Prostate gland (tissue), 2 donors: ENCODE measurements at regions not wholly inside any gene's neighbourhood (a gene's known extent, or its start where the extent isn't known, plus 50 kb on each side); places are given as distances from the start of the nearest gene placed in this dataset.

Experiments used
- DNase-seq: peaks from one replicate; pipeline ENCODE4 v3.0.0-alpha.2; 2019; ENCODE audit warnings: low spot score
- H3K27ac ChIP-seq, 2 donors: fragments of 200-600 bp; sonication (generic); 2 replicates each; pipeline ENCODE4 v1.5.1; 2017 to 2019
- H3K27me3 ChIP-seq: fragments of 200-600 bp; sonication (generic); replicated peaks from 2 replicates; pipeline ENCODE4 v1.5.1; 2019; ENCODE audit not compliant: insufficient read depth
- H3K36me3 ChIP-seq, 2 donors: fragments of 200-600 bp; sonication (generic); 1 replicate in 1 of 2; 2 replicates in 1 of 2; pipeline versions ENCODE4 v1.5.1 to v1.8.1; 2017 to 2019
- H3K4me1 ChIP-seq: fragments of 200-600 bp; sonication (generic); replicated peaks from 2 replicates; pipeline ENCODE4 v1.5.1; 2019
- H3K4me3 ChIP-seq, 2 donors: fragments of 200-600 bp; sonication (generic); 2 replicates each; pipeline ENCODE4 v1.5.1; 2017 to 2019
- H3K9me3 ChIP-seq: fragments of 200-600 bp; sonication (generic); 2 replicates; pipeline ENCODE4 v1.5.1; 2017
- CTCF ChIP-seq, 4 experiments: fragments of 200-600 bp in 2 of 4; fragments of 450-650 bp in 2 of 4; sonication (generic) in 2 of 4; IDR thresholded peaks; 1 replicate in 3 of 4; 2 replicates in 1 of 4; pipeline ENCODE4 v1.5.1; 2016 to 2019; ENCODE audit warnings: antibody characterized with exemption in 4 of 4, mild to moderate bottlenecking in 2 of 4, moderate library complexity in 2 of 4
- POLR2A ChIP-seq: fragments of 450-650 bp; IDR thresholded peaks from one replicate; pipeline ENCODE4 v1.6.1; 2016; ENCODE audit warnings: antibody characterized with exemption, mild to moderate bottlenecking
- POLR2AphosphoS5 ChIP-seq: sonication (generic); formaldehyde crosslinking; IDR thresholded peaks from one replicate; pipeline ENCODE4 v1.6.1; 2017; ENCODE audit warnings: antibody characterized with exemption
- WGBS: methylation state at CpG from one replicate; pipeline ENCODE4 v1.1.5; 2018; 5-methylcytosine and 5-hydroxymethylcytosine counted together
- intact Hi-C: fragments of 100-400 bp; cut with DNase I; formaldehyde crosslinking; loops from one replicate; pipeline ENCODE4 v1.14.2; 2022

DNA sequence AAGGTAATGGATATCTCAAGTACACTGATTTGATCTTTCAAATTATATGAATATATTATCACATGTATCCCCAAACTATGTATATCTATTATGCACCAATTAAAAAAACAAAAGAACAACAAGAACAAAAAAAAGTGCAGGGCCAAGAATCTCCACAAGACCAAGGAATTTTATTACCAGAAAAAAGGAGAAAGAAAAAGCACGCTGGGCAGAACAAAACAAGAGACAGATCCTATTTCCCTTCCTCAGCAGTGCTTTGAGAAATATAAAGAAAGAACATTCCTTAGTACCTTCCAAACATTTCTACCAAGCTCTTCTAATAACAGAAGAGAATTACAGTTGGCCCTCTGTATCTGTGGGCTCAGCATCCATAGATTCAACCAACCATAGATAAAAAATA lies 144.7 kb upstream of the CREB1 start:
- H3K4me3 ChIP-seq: no peak overlapping the region
- TF ChIP-seq POLR2AphosphoS5: no peak
- TF ChIP-seq POLR2A: no peak
- no peak for TF ChIP-seq CTCF (IDR thresholded peaks at IDR 0.05)
- H3K27me3 ChIP-seq: no peaks in the 10 kb centered on the region
- no peak overlapping the region for H3K27ac ChIP-seq
- no peaks in the 10 kb centered on the region for H3K36me3 ChIP-seq
- 31% methylated on average over 1 of the region's 1 CpG for WGBS
- intact Hi-C loops: no loop called here
- H3K9me3 ChIP-seq: no peaks in the 10 kb centered on the region
- H3K4me1 ChIP-seq: no peaks in the 10 kb centered on the region
- DNase-seq: no peak

DNA sequence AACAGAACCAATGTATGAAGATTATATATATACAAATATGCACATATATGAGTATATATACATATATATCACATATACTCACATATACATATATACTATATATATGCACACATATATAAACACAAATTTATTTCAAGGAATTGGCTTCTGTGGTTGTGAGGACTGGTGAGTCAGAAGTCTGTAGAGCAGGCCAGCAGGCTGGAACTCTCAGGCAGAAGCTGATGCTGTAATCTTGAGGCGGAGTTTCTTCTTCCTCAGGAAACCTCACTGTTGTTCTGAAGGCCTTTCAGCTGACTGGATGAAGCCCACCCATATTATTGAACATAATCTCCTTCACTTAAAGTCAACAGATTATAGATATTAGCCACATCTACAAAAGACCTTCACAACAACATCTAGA lies 143.9 kb upstream of the CREB1 start:
- no peak for DNase-seq
- Histone ChIP-seq H3K27me3 (no peaks in the 10 kb centered on the region), H3K9me3 (no peaks in the 10 kb centered on the region), H3K4me3 (no peak overlapping the region), H3K27ac (no peak overlapping the region), H3K36me3 (no peaks in the 10 kb centered on the region), H3K4me1 (no peaks in the 10 kb centered on the region)
- intact Hi-C loops: no loop called here
- no peak for TF ChIP-seq POLR2AphosphoS5
- no peak for TF ChIP-seq CTCF (IDR thresholded peaks at IDR 0.05)
- TF ChIP-seq POLR2A: no peak
- WGBS: 93% methylated on average over 1 of the region's 1 CpG

DNA sequence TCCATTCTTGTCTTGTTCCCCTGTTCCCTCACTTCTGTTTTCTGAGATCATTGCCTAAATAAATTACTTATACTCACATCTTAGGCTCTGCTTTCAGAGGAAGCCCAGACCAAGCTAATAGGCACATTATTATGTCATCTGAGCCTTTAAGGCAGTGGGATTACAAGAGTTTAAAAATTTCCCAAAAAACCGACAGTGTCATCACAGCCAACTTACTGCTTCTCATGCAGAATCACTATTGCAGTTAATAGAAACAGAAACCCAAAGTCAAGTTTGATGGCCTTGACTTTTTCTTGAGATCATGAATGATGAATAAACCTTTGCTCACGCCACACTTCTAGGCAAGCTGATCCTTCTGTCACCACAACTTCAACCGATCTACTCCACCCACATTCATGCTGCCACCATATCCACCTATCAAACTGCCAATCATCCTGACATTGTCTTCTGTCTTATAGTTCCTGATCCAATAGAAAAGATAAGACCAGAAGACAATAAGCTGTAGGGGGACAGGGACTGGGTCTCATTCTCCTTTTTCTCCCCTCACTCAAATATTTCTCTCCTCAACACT lies 142.7 kb upstream of the CREB1 start:
- Histone ChIP-seq H3K27ac (no peak overlapping the region), H3K4me1 (no peaks in the 10 kb centered on the region), H3K27me3 (no peaks in the 10 kb centered on the region), H3K36me3 (no peaks in the 10 kb centered on the region), H3K9me3 (no peaks in the 10 kb centered on the region), H3K4me3 (no peak overlapping the region)
- intact Hi-C loops: no loop called here
- TF ChIP-seq POLR2AphosphoS5 (no peak), POLR2A (no peak), CTCF (IDR thresholded peaks at IDR 0.05) (no peak)
- 86% methylated on average over 3 of the region's 3 CpGs for WGBS
- no peak for DNase-seq

- 47% methylated on average over 4 of the region's 4 CpGs for WGBS
- Histone ChIP-seq H3K36me3 (no peaks in the 10 kb centered on the region), H3K27me3 (no peaks in the 10 kb centered on the region), H3K27ac (no peak overlapping the region), H3K4me1 (no peaks in the 10 kb centered on the region), H3K9me3 (no peaks in the 10 kb centered on the region), H3K4me3 (no peak overlapping the region)
- DNase-seq: no peak
- intact Hi-C loops: no loop called here
- no peak for TF ChIP-seq CTCF (IDR thresholded peaks at IDR 0.05)
- TF ChIP-seq POLR2AphosphoS5: no peak
- TF ChIP-seq POLR2A: no peak
Measured at GRCh38 chr2:207390302-207391095, 139.3 kb upstream of the CREB1 start.

GRCh38 chr2:207394203-207394781 lies 135.5 kb upstream of the CREB1 start:
- WGBS: 70% methylated on average over 4 of the region's 4 CpGs
- Histone ChIP-seq H3K4me1 (no peaks in the 10 kb centered on the region), H3K27ac (no peak overlapping the region), H3K36me3 (no peaks in the 10 kb centered on the region), H3K27me3 (no peaks in the 10 kb centered on the region), H3K4me3 (no peak overlapping the region), H3K9me3 (no peaks in the 10 kb centered on the region)
- no peak for DNase-seq
- TF ChIP-seq CTCF (IDR thresholded peaks at IDR 0.05) (no peak), POLR2A (no peak), POLR2AphosphoS5 (no peak)
- intact Hi-C loops: no loop called here
